Nephron progenitor cell (in vitro differentiated cells): ENCODE measurements at regions not wholly inside any gene's neighbourhood (a gene's known extent, or its start where the extent isn't known, plus 50 kb on each side); places are given as distances from the start of the nearest gene placed in this dataset.

ENCODE experiments used
- DNase-seq: peaks from one replicate; pipeline ENCODE4 v3.0.0; 2021
- H3K27ac Mint-ChIP-seq: 2 replicates; pipeline ENCODE4 v1.8.0; 2021; ENCODE audit warnings: mild to moderate bottlenecking, moderate library complexity, mixed read lengths
- H3K27me3 Mint-ChIP-seq: 2 replicates; pipeline ENCODE4 v1.8.0; 2021; ENCODE audit warnings: mild to moderate bottlenecking, low read depth, mixed read lengths; ENCODE audit not compliant: poor library complexity
- H3K36me3 Mint-ChIP-seq: 2 replicates; pipeline ENCODE4 v1.8.0; 2021; ENCODE audit warnings: low read depth, mixed read lengths
- H3K4me1 Mint-ChIP-seq: 2 replicates; pipeline ENCODE4 v1.8.0; 2021; ENCODE audit warnings: mixed read lengths
- H3K4me3 Mint-ChIP-seq: 2 replicates; pipeline ENCODE4 v1.8.0; 2021; ENCODE audit warnings: mild to moderate bottlenecking, moderate library complexity, mixed read lengths
- H3K9me3 Mint-ChIP-seq: 2 replicates; pipeline ENCODE4 v1.8.0; 2021; ENCODE audit warnings: mild to moderate bottlenecking, moderate library complexity, mixed read lengths
- CTCF ChIP-seq: fragments of 200-600 bp; sonication (generic); IDR thresholded peaks from 2 replicates; pipeline ENCODE4 v1.5.0; 2021; ENCODE audit warnings: antibody characterized with exemption

GRCh38 chr6:164561656-164562055 is 747.7 kb downstream of the C6orf118 start:
- Mint-ChIP-seq H3K27ac (no peak overlapping the region), H3K36me3 (peaks cover 6% of the 10 kb centered on the region), H3K4me1 (no peaks in the 10 kb centered on the region), H3K27me3 (no peaks in the 10 kb centered on the region), H3K4me3 (no peak overlapping the region), H3K9me3 (peaks cover 36% of the 10 kb centered on the region)
- no peak for TF ChIP-seq CTCF
- no peak for DNase-seq

GRCh38 chr6:164554700-164555476 is 754.5 kb downstream of the C6orf118 start:
- H3K9me3 Mint-ChIP-seq: no peaks in the 10 kb centered on the region
- TF ChIP-seq CTCF: no peak
- no peak overlapping the region for H3K4me3 Mint-ChIP-seq
- no peaks in the 10 kb centered on the region for H3K4me1 Mint-ChIP-seq
- H3K36me3 Mint-ChIP-seq: no peaks in the 10 kb centered on the region
- peaks cover 3% of the 10 kb centered on the region for H3K27me3 Mint-ChIP-seq
- no peak for DNase-seq
- no peak overlapping the region for H3K27ac Mint-ChIP-seq

- no peak overlapping the region for H3K4me3 Mint-ChIP-seq
- no peak overlapping the region for H3K27ac Mint-ChIP-seq
- H3K4me1 Mint-ChIP-seq: no peaks in the 10 kb centered on the region
- no peak for TF ChIP-seq CTCF
- no peak for DNase-seq
- no peaks in the 10 kb centered on the region for H3K36me3 Mint-ChIP-seq
- no peaks in the 10 kb centered on the region for H3K9me3 Mint-ChIP-seq
- H3K27me3 Mint-ChIP-seq: peaks cover 3% of the 10 kb centered on the region
These were observed 755.2 kb downstream of the C6orf118 start for GRCh38 chr6:164554226-164554625.

GRCh38 chr6:164551706-164552105 is 757.7 kb downstream of the C6orf118 start:
- H3K4me1 Mint-ChIP-seq: no peaks in the 10 kb centered on the region
- H3K4me3 Mint-ChIP-seq: no peak overlapping the region
- no peak overlapping the region for H3K27ac Mint-ChIP-seq
- DNase-seq: no peak
- H3K9me3 Mint-ChIP-seq: no peaks in the 10 kb centered on the region
- H3K36me3 Mint-ChIP-seq: no peaks in the 10 kb centered on the region
- H3K27me3 Mint-ChIP-seq: peaks cover 3% of the 10 kb centered on the region
- no peak for TF ChIP-seq CTCF

- Mint-ChIP-seq H3K27ac (no peak overlapping the region), H3K27me3 (peaks cover 3% of the 10 kb centered on the region), H3K9me3 (no peaks in the 10 kb centered on the region), H3K4me3 (no peak overlapping the region), H3K36me3 (no peaks in the 10 kb centered on the region), H3K4me1 (no peaks in the 10 kb centered on the region)
- no peak for TF ChIP-seq CTCF
- DNase-seq: no peak
These were observed 762.3 kb downstream of the C6orf118 start for GRCh38 chr6:164547076-164547475.

- Mint-ChIP-seq H3K4me1 (no peaks in the 10 kb centered on the region), H3K9me3 (no peaks in the 10 kb centered on the region), H3K27me3 (peaks cover under 1% of the 10 kb centered on the region), H3K27ac (no peak overlapping the region), H3K36me3 (no peaks in the 10 kb centered on the region), H3K4me3 (no peak overlapping the region)
- DNase-seq: no peak
- no peak for TF ChIP-seq CTCF
These were observed 763.1 kb downstream of the C6orf118 start for GRCh38 chr6:164546263-164546662.
